ENCODE measurements at regions not wholly inside any gene's neighbourhood (a gene's known extent, or its start where the extent isn't known, plus 50 kb on each side); places are given as distances from the start of the nearest gene placed in this dataset.

GRCh38 chr1:115426956-115427355, 88.9 kb upstream of the NGF start:
- H4K20me1 ChIP-seq (ENCODE audit: low read depth) = no peaks in the 10 kb centered on the region
- no peak overlapping the region for H3K4me3 Mint-ChIP-seq

DNA sequence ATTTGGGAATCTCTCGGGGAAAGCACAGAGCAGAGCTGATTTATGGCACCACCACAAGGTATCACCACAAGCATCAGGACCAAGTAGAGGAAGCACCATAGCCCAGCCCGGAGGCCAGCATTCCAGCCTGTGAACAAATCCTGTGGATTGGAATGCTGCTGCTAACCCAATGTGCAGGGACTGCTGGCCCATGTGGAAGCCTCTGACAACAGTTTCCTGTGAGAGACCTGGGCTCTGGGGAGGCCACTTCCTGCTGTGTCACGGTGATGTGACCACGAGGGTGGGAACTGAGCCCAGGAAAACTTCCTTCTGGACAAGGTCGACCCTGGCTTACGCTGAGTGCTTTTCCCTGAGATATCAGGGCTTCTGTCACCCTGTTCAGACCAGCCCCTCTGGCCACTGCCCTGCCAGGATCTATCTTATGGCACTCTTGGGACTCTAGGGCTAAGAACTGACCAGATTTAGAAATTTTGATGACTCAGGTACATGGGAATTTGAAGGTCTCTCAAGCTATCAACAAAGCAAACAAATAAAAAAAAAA, 88.3 kb upstream of the NGF start:
- H3K4me2 ChIP-seq = no peak overlapping the region
- no peak for TF ChIP-seq EZH2phosphoT487 (IDR thresholded peaks at IDR 0.05)
- TF ChIP-seq CTCF (IDR thresholded peaks at IDR 0.05) = no peak
- no peak for TF ChIP-seq EZH2 (IDR thresholded peaks at IDR 0.05)
- H3K4me1 ChIP-seq = peaks cover 5% of the 10 kb centered on the region
- Mint-ChIP-seq H3K9me3 (no peaks in the 10 kb centered on the region), H3K36me3 (no peaks in the 10 kb centered on the region), H3K4me3 (no peak overlapping the region), H3K4me1 (no peaks in the 10 kb centered on the region), H3K27ac (no peak overlapping the region), H3K27me3 (ENCODE audit: insufficient read depth, low read depth) (peaks cover 5% of the 10 kb centered on the region)
- no peak overlapping the region for H3K9ac ChIP-seq
- no peaks in the 10 kb centered on the region for H3F3A ChIP-seq (ENCODE audit: low read depth)
- no peaks in the 10 kb centered on the region for H3K27me3 ChIP-seq
- H3K27ac ChIP-seq = no peak overlapping the region
- no peak for DNase-seq (ENCODE audit: low spot score)
- H3K79me2 ChIP-seq (ENCODE audit: low read depth) = no peaks in the 10 kb centered on the region
- H4K20me1 ChIP-seq (ENCODE audit: low read depth) = no peaks in the 10 kb centered on the region
- H3K4me3 ChIP-seq = no peak overlapping the region
- H2AFZ ChIP-seq (replicated peaks) = no peak overlapping the region
- no peaks in the 10 kb centered on the region for H3K36me3 ChIP-seq
- no peaks in the 10 kb centered on the region for H3K9me3 ChIP-seq (ENCODE audit: low read depth)

More at GRCh38 chr1:115426956-115427355, 88.9 kb upstream of the NGF start:
- H3K79me2 ChIP-seq (ENCODE audit: low read depth) = no peaks in the 10 kb centered on the region
- no peak for TF ChIP-seq CTCF (IDR thresholded peaks at IDR 0.05)
- TF ChIP-seq EZH2 (IDR thresholded peaks at IDR 0.05) = no peak
- TF ChIP-seq EZH2phosphoT487 (IDR thresholded peaks at IDR 0.05) = no peak
- DNase-seq (ENCODE audit: low spot score) = no peak
- H3K9ac ChIP-seq = no peak overlapping the region
- Mint-ChIP-seq H3K27ac (no peak overlapping the region), H3K9me3 (no peaks in the 10 kb centered on the region), H3K4me1 (no peaks in the 10 kb centered on the region), H3K27me3 (ENCODE audit: insufficient read depth, low read depth) (peaks cover 5% of the 10 kb centered on the region), H3K36me3 (no peaks in the 10 kb centered on the region)
- no peak overlapping the region for H3K4me2 ChIP-seq
- H3F3A ChIP-seq (ENCODE audit: low read depth) = no peaks in the 10 kb centered on the region
- peaks cover 5% of the 10 kb centered on the region for H3K4me1 ChIP-seq
- no peak overlapping the region for H3K27ac ChIP-seq
- no peak overlapping the region for H3K4me3 ChIP-seq
- no peak overlapping the region for H2AFZ ChIP-seq (replicated peaks)
- no peaks in the 10 kb centered on the region for H3K9me3 ChIP-seq (ENCODE audit: low read depth)
- H3K27me3 ChIP-seq = no peaks in the 10 kb centered on the region
- H3K36me3 ChIP-seq = no peaks in the 10 kb centered on the region

- Histone ChIP-seq H4K20me1 (ENCODE audit: low read depth) (no peaks in the 10 kb centered on the region), H3K27ac (no peak overlapping the region), H3K27me3 (no peaks in the 10 kb centered on the region), H3K4me1 (peaks cover 5% of the 10 kb centered on the region), H3K79me2 (ENCODE audit: low read depth) (no peaks in the 10 kb centered on the region), H3K4me2 (no peak overlapping the region), H3F3A (ENCODE audit: low read depth) (no peaks in the 10 kb centered on the region), H3K36me3 (no peaks in the 10 kb centered on the region), H3K9ac (no peak overlapping the region), H3K4me3 (no peak overlapping the region), H2AFZ (replicated peaks) (no peak overlapping the region), H3K9me3 (ENCODE audit: low read depth) (no peaks in the 10 kb centered on the region)
- Mint-ChIP-seq H3K36me3 (no peaks in the 10 kb centered on the region), H3K9me3 (no peaks in the 10 kb centered on the region), H3K4me1 (no peaks in the 10 kb centered on the region), H3K27me3 (ENCODE audit: insufficient read depth, low read depth) (peaks cover 5% of the 10 kb centered on the region), H3K27ac (no peak overlapping the region), H3K4me3 (no peak overlapping the region)
- TF ChIP-seq EZH2phosphoT487 (IDR thresholded peaks at IDR 0.05) = no peak
- no peak for TF ChIP-seq CTCF (IDR thresholded peaks at IDR 0.05)
- DNase-seq (ENCODE audit: low spot score) = no peak
These were observed 87.4 kb upstream of the NGF start for GRCh38 chr1:115425442-115425841.
